Natural killer cell (primary cell): ENCODE measurements at regions not wholly inside any gene's neighbourhood (a gene's known extent, or its start where the extent isn't known, plus 50 kb on each side); places are given as distances from the start of the nearest gene placed in this dataset.

Experiments used
- ATAC-seq, 3 donors: fragments of 150-1000 bp in 2 of 3; fragments of 200-7000 bp in 1 of 3; cut with Tn5 transposase; 1 replicate in 1 of 3; 2 replicates in 2 of 3; pipeline ENCODE4 v1.10.0; 2021; ENCODE audit warnings: mild to moderate bottlenecking in 2 of 3, moderate library complexity in 2 of 3
- DNase-seq, 2 donors: peaks; one replicate each; pipeline versions ENCODE4 v3.0.0 to v3.0.0-alpha.2; 2013 to 2021; ENCODE audit warnings: mixed read lengths in 1 of 2
- H3K27ac ChIP-seq: one replicate; pipeline ENCODE4 v1.5.1; 2013; ENCODE audit warnings: mild to moderate bottlenecking, low read length
- H3K27me3 ChIP-seq: one replicate; pipeline ENCODE4 v1.6.1; 2013; ENCODE audit warnings: low read length; ENCODE audit not compliant: control insufficient read depth, insufficient read depth
- H3K36me3 ChIP-seq: one replicate; pipeline ENCODE4 v1.6.1; 2013; ENCODE audit warnings: low read length; ENCODE audit not compliant: control insufficient read depth, insufficient read depth
- H3K4me1 ChIP-seq: one replicate; pipeline ENCODE4 v1.6.1; 2013; ENCODE audit warnings: low read length; ENCODE audit not compliant: control insufficient read depth, insufficient read depth
- H3K4me3 ChIP-seq: one replicate; pipeline ENCODE4 v1.5.1; 2013; ENCODE audit warnings: low read length
- H3K9me3 ChIP-seq: one replicate; pipeline ENCODE4 v1.6.1; 2013; ENCODE audit warnings: low read length; ENCODE audit not compliant: control insufficient read depth, insufficient read depth
- H3K27ac Mint-ChIP-seq, 2 donors: one replicate each; pipeline ENCODE4 v1.8.0; 2022; ENCODE audit warnings: mild to moderate bottlenecking in 2 of 2, mixed read lengths in 2 of 2, moderate library complexity in 1 of 2
- H3K27me3 Mint-ChIP-seq, 2 donors: one replicate each; pipeline ENCODE4 v1.8.0; 2022; ENCODE audit warnings: low read depth in 2 of 2, mixed read lengths in 2 of 2
- H3K36me3 Mint-ChIP-seq: one replicate; pipeline ENCODE4 v1.8.0; 2022; ENCODE audit warnings: mixed read lengths
- H3K4me1 Mint-ChIP-seq, 2 donors: one replicate each; pipeline ENCODE4 v1.8.0; 2022; ENCODE audit warnings: mixed read lengths in 2 of 2
- H3K4me3 Mint-ChIP-seq: one replicate; pipeline ENCODE4 v1.8.0; 2022; ENCODE audit warnings: mild to moderate bottlenecking, moderate library complexity, mixed read lengths
- H3K9me3 Mint-ChIP-seq, 2 donors: one replicate each; pipeline ENCODE4 v1.8.0; 2022; ENCODE audit warnings: mixed read lengths in 2 of 2
- WGBS: methylation state at CpG from one replicate; pipeline ENCODE4 v1.1.7; 2013; ENCODE audit warnings: missing lambda C conversion rate; ENCODE audit not compliant: insufficient coverage; 5-methylcytosine and 5-hydroxymethylcytosine counted together
- intact Hi-C: fragments of 100-400 bp; cut with micrococcal nuclease; formaldehyde crosslinking; loops from one replicate; pipeline ENCODE4 v1.14.2; 2022
- TF ChIP-seq, protein P1 (sequence below): fragments of 200-600 bp; IDR thresholded peaks from one replicate; pipeline ENCODE4 v1.8.0; 2022; ENCODE audit warnings: antibody characterized with exemption

DNA sequence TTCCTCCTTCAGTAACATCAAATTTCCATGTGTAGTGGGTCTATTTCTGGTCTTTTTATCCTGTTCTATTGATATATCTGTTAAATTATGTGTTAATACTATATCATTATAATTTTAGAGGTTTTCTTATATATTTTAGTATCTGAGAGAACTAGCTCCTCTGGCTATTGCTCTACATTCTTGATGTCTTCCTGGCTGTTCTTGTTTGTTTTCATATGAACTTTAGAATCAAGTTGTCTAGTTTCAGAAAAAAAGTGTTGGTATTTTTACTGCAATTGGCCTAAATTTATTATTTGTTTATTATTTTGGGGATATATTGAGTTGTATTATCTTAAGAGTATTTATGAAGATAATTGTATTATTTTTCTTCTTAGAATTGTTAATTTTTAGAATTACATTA, 128.0 kb upstream of the ZNF618 start:
- no peak for ATAC-seq
- Mint-ChIP-seq H3K27ac (no peak overlapping the region), H3K4me3 (no peak overlapping the region), H3K9me3 (peaks cover 5 to 12% of the 10 kb centered on the region in 2 donors), H3K4me1 (no peaks in the 10 kb centered on the region), H3K36me3 (peaks cover 23% of the 10 kb centered on the region), H3K27me3 (peaks cover 14 to 26% of the 10 kb centered on the region in 2 donors)
- Histone ChIP-seq H3K27ac (no peak overlapping the region), H3K4me1 (no peaks in the 10 kb centered on the region), H3K4me3 (no peak overlapping the region), H3K36me3 (no peaks in the 10 kb centered on the region), H3K27me3 (no peaks in the 10 kb centered on the region), H3K9me3 (no peaks in the 10 kb centered on the region)
- intact Hi-C loops = no loop called here
- TF ChIP-seq, protein P1, sequence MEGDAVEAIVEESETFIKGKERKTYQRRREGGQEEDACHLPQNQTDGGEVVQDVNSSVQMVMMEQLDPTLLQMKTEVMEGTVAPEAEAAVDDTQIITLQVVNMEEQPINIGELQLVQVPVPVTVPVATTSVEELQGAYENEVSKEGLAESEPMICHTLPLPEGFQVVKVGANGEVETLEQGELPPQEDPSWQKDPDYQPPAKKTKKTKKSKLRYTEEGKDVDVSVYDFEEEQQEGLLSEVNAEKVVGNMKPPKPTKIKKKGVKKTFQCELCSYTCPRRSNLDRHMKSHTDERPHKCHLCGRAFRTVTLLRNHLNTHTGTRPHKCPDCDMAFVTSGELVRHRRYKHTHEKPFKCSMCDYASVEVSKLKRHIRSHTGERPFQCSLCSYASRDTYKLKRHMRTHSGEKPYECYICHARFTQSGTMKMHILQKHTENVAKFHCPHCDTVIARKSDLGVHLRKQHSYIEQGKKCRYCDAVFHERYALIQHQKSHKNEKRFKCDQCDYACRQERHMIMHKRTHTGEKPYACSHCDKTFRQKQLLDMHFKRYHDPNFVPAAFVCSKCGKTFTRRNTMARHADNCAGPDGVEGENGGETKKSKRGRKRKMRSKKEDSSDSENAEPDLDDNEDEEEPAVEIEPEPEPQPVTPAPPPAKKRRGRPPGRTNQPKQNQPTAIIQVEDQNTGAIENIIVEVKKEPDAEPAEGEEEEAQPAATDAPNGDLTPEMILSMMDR = no peak
- DNase-seq = no peak

DNA sequence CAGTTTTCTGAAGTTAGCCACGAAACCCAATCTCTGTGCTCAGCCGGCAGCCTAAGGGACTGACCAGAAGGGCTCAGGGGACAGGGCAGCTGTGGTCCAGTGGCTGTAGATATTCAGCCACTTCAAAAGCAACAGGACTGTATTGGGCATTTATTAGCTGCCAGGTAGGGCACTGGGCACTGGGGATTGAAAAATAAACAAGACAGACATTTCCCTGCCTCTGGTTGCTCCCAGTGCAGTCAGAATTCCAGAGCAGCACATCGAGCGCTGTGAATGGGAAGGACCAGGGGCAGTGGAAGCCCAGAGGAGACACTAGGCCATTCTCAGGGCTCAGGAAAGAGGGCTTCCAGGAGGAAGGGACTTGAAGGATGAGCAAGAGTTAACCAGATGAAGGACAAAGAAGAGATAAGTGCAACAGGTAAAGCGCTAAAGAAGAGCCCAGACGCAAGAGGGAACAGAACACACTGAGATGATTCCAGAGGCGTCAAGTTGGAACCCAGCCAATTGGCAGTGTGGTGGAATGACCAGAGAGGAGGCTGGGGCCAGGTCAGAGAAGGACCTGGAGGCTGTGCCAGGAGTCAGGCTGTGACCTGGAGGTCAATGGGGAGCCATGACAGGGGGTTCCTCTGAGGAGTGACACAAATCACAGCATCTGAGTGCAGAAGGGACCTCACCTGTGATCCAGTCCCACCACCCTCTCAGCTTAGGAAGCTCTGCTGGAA, 122.5 kb upstream of the ZNF618 start:
- DNase-seq (no peak), ATAC-seq (no peak)
- Histone ChIP-seq H3K27ac (no peak overlapping the region), H3K36me3 (no peaks in the 10 kb centered on the region), H3K4me3 (no peak overlapping the region), H3K4me1 (no peaks in the 10 kb centered on the region), H3K27me3 (no peaks in the 10 kb centered on the region), H3K9me3 (no peaks in the 10 kb centered on the region)
- Mint-ChIP-seq H3K4me1 (peaks cover 6% of the 10 kb centered on the region in 2 donors), H3K27me3 (peaks cover 12 to 38% of the 10 kb centered on the region in 2 donors), H3K27ac (no peak overlapping the region), H3K36me3 (peaks cover 8% of the 10 kb centered on the region), H3K9me3 (peaks cover 2 to 3% of the 10 kb centered on the region in 2 donors), H3K4me3 (no peak overlapping the region)
- TF ChIP-seq, protein P1 = no peak
- 88% methylated on average over 7 of the region's 7 CpGs for WGBS
- intact Hi-C loops = no loop called here

DNA sequence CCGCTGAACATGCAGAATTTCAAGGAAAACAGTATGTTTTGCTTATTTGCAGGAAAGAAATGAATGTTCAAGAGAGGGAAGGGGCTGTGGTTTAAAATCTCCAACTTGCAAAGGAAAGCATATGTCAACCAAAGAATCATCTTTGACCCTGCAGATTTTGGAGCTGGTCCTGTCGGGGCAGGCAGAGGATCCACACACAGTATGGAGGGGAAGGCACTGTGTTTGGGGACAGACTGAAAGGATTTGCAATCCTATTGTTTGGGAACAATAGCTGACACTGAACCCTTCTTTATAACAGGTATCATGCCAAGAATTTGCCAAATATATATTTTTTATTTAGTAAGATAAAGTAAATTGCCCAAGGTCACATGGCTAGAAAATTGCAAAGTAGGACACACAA, 121.4 kb upstream of the ZNF618 start:
- no peak overlapping the region for H3K4me3 Mint-ChIP-seq
- peaks cover 6% of the 10 kb centered on the region in 2 donors for H3K4me1 Mint-ChIP-seq
- no peaks in the 10 kb centered on the region for H3K4me1 ChIP-seq
- no peaks in the 10 kb centered on the region for H3K27me3 ChIP-seq
- peaks cover 0 to 2% of the 10 kb centered on the region in 2 donors for H3K9me3 Mint-ChIP-seq
- H3K36me3 Mint-ChIP-seq = no peaks in the 10 kb centered on the region
- H3K36me3 ChIP-seq = no peaks in the 10 kb centered on the region
- TF ChIP-seq, protein P1 = no peak
- H3K27ac Mint-ChIP-seq = no peak overlapping the region
- DNase-seq = no peak
- intact Hi-C loops = no loop called here
- H3K4me3 ChIP-seq = no peak overlapping the region
- WGBS = 95% methylated on average over 2 of the region's 2 CpGs
- ATAC-seq = no peak
- H3K27ac ChIP-seq = no peak overlapping the region
- peaks cover 4% of the 10 kb centered on the region for H3K9me3 ChIP-seq
- peaks cover 15 to 48% of the 10 kb centered on the region in 2 donors for H3K27me3 Mint-ChIP-seq

DNA sequence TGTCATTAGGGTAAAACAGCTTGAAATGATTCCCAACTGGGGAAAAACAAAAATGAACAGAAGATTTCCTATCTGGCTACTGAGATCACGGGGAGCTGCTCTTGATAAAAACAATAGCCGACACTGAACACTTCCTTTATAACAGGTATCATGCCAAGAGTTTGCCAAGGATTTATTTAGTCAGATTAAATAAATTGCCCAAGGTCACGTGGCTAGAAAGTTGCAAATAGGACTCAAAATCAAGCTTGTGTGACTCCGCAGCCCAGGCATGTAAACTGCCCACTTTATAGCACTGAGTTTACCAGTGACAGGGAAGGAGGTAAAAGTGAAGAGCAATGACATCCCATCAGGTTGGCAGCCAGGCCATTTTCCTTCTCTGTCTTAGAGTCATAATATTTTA, 120.7 kb upstream of the ZNF618 start:
- TF ChIP-seq, protein P1 = no peak
- Histone ChIP-seq H3K27ac (no peak overlapping the region), H3K4me1 (no peaks in the 10 kb centered on the region), H3K36me3 (no peaks in the 10 kb centered on the region), H3K27me3 (no peaks in the 10 kb centered on the region), H3K9me3 (peaks cover 4% of the 10 kb centered on the region), H3K4me3 (no peak overlapping the region)
- peaks cover 6% of the 10 kb centered on the region in 2 donors for H3K4me1 Mint-ChIP-seq
- ATAC-seq (no peak), DNase-seq (no peak)
- H3K27me3 Mint-ChIP-seq = peaks cover 11 to 42% of the 10 kb centered on the region in 2 donors
- WGBS = 90% methylated on average over 4 of the region's 4 CpGs
- intact Hi-C loops = no loop called here
- H3K36me3 Mint-ChIP-seq = no peaks in the 10 kb centered on the region
- H3K27ac Mint-ChIP-seq = no peak overlapping the region
- H3K9me3 Mint-ChIP-seq = peaks cover 0 to 2% of the 10 kb centered on the region in 2 donors
- H3K4me3 Mint-ChIP-seq = no peak overlapping the region
